Endodermal cell (in vitro differentiated cells): ENCODE measurements at regions not wholly inside any gene's neighbourhood (a gene's known extent, or its start where the extent isn't known, plus 50 kb on each side); places are given as distances from the start of the nearest gene placed in this dataset.

Source experiments
- DNase-seq: peaks from one replicate; pipeline ENCODE4 v3.0.0-alpha.2; 2017
- H3K27ac ChIP-seq: 2 replicates; pipeline ENCODE4 v1.5.1; 2013; ENCODE audit warnings: mild to moderate bottlenecking, low read depth, low read length, moderate library complexity
- H3K27me3 ChIP-seq: 2 replicates; pipeline ENCODE4 v1.6.1; 2013; ENCODE audit warnings: mild to moderate bottlenecking, low read length, moderate library complexity; ENCODE audit not compliant: insufficient read depth, control insufficient read depth, poor library complexity, severe bottlenecking
- H3K36me3 ChIP-seq: 2 replicates; pipeline ENCODE4 v1.7.0; 2013; ENCODE audit warnings: mild to moderate bottlenecking, low read length, moderate library complexity; ENCODE audit not compliant: control insufficient read depth, insufficient read depth
- H3K4me1 ChIP-seq: one replicate; pipeline ENCODE4 v1.7.0; 2013; ENCODE audit warnings: low read length; ENCODE audit not compliant: control insufficient read depth, insufficient read depth
- H3K4me3 ChIP-seq: 2 replicates; pipeline ENCODE4 v1.5.1; 2013; ENCODE audit warnings: mild to moderate bottlenecking, low read length, moderate library complexity
- H3K9ac ChIP-seq: 2 replicates; pipeline ENCODE4 v1.6.1; 2013; ENCODE audit warnings: mild to moderate bottlenecking, low read length, moderate library complexity; ENCODE audit not compliant: poor library complexity, severe bottlenecking; ENCODE audit errors: extremely low read depth
- H3K9me3 ChIP-seq: 2 replicates; pipeline ENCODE4 v1.6.1; 2013; ENCODE audit warnings: mild to moderate bottlenecking, low read length, moderate library complexity; ENCODE audit not compliant: control insufficient read depth
- H3K27ac Mint-ChIP-seq: 2 replicates; pipeline ENCODE4 v1.8.0; 2020; ENCODE audit warnings: mixed read lengths
- H3K27me3 Mint-ChIP-seq: 2 replicates; pipeline ENCODE4 v1.8.0; 2021; ENCODE audit warnings: mild to moderate bottlenecking, mixed read lengths; ENCODE audit not compliant: insufficient read depth
- H3K36me3 Mint-ChIP-seq: 2 replicates; pipeline ENCODE4 v1.8.0; 2020; ENCODE audit warnings: low read depth, mixed read lengths
- H3K4me1 Mint-ChIP-seq: 2 replicates; pipeline ENCODE4 v1.8.0; 2020; ENCODE audit warnings: mixed read lengths
- H3K4me3 Mint-ChIP-seq: 2 replicates; pipeline ENCODE4 v1.8.0; 2020; ENCODE audit warnings: mild to moderate bottlenecking, moderate library complexity, mixed read lengths
- H3K9me3 Mint-ChIP-seq: 2 replicates; pipeline ENCODE4 v1.8.0; 2020; ENCODE audit warnings: mild to moderate bottlenecking, mixed read lengths
- WGBS, 2 experiments: methylation state at CpG; one replicate each; pipeline versions ENCODE4 v1.1.5 to v1.1.7; 2013; ENCODE audit warnings: missing lambda C conversion rate in 2 of 2, mixed read lengths in 1 of 2; ENCODE audit not compliant: insufficient coverage in 1 of 2, insufficient read length in 1 of 2; 5-methylcytosine and 5-hydroxymethylcytosine counted together
- TF ChIP-seq, protein P1 (sequence below): fragments of 200-600 bp; sonication (generic); conservative IDR thresholded peaks from 2 replicates; pipeline ENCODE4 v1.5.0; 2021; ENCODE audit warnings: antibody characterized with exemption, mild to moderate bottlenecking

DNA sequence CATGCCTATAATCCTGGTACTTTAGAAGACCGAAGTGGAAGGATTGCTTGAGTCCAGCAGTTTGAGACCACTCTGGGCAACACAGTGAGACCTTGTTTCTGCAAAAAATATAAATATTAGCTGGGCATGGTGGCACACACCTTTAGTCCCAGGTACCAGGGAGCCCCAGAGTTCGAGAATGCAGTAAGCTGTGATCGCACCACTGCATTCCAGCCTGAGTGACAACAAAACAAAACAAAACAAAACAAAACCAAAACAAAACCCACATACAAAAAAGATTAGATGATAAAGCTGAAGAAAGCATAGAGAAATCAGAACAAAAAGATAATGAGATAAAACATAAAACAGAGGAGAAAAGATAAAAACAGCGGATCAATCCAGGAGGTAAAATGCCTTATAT lies 62.1 kb downstream of the TCF20 start:
- Histone ChIP-seq H3K27me3 (no peaks in the 10 kb centered on the region), H3K9ac (no peak overlapping the region), H3K27ac (no peak overlapping the region), H3K4me1 (no peaks in the 10 kb centered on the region), H3K4me3 (no peak overlapping the region), H3K36me3 (peaks cover 78% of the 10 kb centered on the region), H3K9me3 (no peaks in the 10 kb centered on the region)
- WGBS, 2 experiments: 90 to 100% methylated on average over 2 to 4 of the region's 4 CpGs
- Mint-ChIP-seq H3K4me3 (no peak overlapping the region), H3K9me3 (no peaks in the 10 kb centered on the region), H3K4me1 (peaks cover 8% of the 10 kb centered on the region), H3K36me3 (peaks cover 48% of the 10 kb centered on the region), H3K27ac (no peak overlapping the region), H3K27me3 (no peaks in the 10 kb centered on the region)
- TF ChIP-seq, protein P1, sequence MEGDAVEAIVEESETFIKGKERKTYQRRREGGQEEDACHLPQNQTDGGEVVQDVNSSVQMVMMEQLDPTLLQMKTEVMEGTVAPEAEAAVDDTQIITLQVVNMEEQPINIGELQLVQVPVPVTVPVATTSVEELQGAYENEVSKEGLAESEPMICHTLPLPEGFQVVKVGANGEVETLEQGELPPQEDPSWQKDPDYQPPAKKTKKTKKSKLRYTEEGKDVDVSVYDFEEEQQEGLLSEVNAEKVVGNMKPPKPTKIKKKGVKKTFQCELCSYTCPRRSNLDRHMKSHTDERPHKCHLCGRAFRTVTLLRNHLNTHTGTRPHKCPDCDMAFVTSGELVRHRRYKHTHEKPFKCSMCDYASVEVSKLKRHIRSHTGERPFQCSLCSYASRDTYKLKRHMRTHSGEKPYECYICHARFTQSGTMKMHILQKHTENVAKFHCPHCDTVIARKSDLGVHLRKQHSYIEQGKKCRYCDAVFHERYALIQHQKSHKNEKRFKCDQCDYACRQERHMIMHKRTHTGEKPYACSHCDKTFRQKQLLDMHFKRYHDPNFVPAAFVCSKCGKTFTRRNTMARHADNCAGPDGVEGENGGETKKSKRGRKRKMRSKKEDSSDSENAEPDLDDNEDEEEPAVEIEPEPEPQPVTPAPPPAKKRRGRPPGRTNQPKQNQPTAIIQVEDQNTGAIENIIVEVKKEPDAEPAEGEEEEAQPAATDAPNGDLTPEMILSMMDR: no peak
- no peak for DNase-seq

DNA sequence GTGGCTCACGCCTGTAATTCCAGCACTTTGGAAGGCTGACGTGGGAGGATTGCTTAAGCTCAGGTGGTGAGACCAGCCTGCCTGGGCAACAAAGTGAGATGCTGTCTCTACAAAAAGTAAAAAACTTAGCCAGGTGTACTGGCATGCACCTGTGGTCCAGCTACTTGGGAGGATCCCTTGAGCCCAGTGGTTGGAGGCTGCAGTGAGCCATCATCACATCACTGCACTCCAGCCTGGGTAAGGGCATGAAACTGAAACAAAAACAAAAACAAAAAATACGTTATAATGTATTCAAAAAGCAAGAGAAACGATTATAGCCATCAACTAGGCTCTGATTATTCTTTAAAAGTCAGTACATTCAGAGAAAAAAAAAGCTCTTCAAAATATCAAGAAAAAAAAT lies 62.5 kb downstream of the TCF20 start:
- TF ChIP-seq, protein P1: no peak
- no peaks in the 10 kb centered on the region for H3K27me3 Mint-ChIP-seq
- no peaks in the 10 kb centered on the region for H3K27me3 ChIP-seq
- no peaks in the 10 kb centered on the region for H3K4me1 ChIP-seq
- WGBS, 2 experiments: 90 to 100% methylated on average over 2 to 4 of the region's 4 CpGs
- H3K4me3 Mint-ChIP-seq: no peak overlapping the region
- no peak overlapping the region for H3K27ac ChIP-seq
- peaks cover 44% of the 10 kb centered on the region for H3K36me3 Mint-ChIP-seq
- peaks cover 73% of the 10 kb centered on the region for H3K36me3 ChIP-seq
- H3K9ac ChIP-seq: no peak overlapping the region
- no peak for DNase-seq
- peaks cover 12% of the 10 kb centered on the region for H3K4me1 Mint-ChIP-seq
- no peak overlapping the region for H3K27ac Mint-ChIP-seq
- H3K9me3 Mint-ChIP-seq: no peaks in the 10 kb centered on the region
- H3K9me3 ChIP-seq: no peaks in the 10 kb centered on the region
- no peak overlapping the region for H3K4me3 ChIP-seq

DNA sequence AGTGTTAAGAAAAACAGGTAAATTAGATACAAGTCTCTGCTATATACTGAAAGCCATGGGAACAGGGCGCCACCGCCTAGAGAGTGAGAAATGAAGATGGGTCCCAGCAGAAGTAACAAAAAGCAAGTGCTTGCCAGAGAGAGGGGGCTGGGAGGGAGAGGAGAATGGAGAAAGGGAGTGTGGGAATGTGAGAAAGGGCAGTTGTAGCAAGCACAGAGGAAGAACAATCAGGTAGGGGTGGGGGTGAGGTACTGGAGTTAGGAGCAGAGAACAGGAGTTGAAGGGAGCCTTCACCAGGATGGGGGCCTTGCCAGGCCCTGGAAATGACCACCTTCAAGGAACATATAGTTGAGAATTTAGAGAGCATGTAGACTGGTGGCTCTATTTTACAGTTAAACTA lies 66.8 kb downstream of the TCF20 start:
- H3K4me3 ChIP-seq: no peak overlapping the region

More for the DNA sequence above, 66.8 kb downstream of the TCF20 start:
- peak; percentile 48 for DNase-seq
- no peak overlapping the region for H3K9ac ChIP-seq
- WGBS, 2 experiments: 91 to 94% methylated on average over 2 of the region's 2 CpGs
- no peak overlapping the region for H3K4me3 Mint-ChIP-seq
- H3K4me1 Mint-ChIP-seq: peaks cover 21% of the 10 kb centered on the region
- peaks cover 11% of the 10 kb centered on the region for H3K9me3 ChIP-seq
- H3K27me3 Mint-ChIP-seq: no peaks in the 10 kb centered on the region
- H3K36me3 Mint-ChIP-seq: peaks cover 36% of the 10 kb centered on the region
- H3K27ac ChIP-seq: no peak overlapping the region
- TF ChIP-seq, protein P1: no peak
- H3K4me1 ChIP-seq: no peaks in the 10 kb centered on the region
- H3K9me3 Mint-ChIP-seq: peaks cover 2% of the 10 kb centered on the region
- H3K27me3 ChIP-seq: no peaks in the 10 kb centered on the region
- peaks cover 54% of the 10 kb centered on the region for H3K36me3 ChIP-seq
- no peak overlapping the region for H3K27ac Mint-ChIP-seq
